ENCODE measurements at regions not wholly inside any gene's neighbourhood (a gene's known extent, or its start where the extent isn't known, plus 50 kb on each side); places are given as distances from the start of the nearest gene placed in this dataset.

DNA sequence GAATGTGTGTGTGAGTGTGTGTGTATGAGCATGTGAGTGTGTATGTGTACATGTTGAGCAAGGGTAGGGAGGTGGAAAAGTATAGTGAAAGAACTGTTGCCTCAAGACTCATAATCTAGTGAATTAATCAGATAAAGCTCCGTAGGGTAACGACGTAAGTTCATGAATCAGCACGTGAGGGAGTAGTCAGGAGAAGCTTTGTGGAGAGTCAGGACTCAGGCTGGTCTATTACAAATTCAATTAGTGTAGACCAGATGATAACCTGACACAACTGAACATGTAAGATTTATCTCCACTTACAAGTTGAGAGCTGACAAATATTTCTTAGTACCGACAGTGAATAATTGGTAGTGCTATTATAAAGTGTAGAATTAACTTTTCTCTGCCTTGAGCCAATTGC is 194.5 kb downstream of the RAD51AP2 start:
- DNase-seq (ENCODE audit: low read depth) = no peak
- H3K4me3 ChIP-seq (ENCODE audit: control insufficient read depth, low read depth, low read length) = no peak overlapping the region
- no peak for TF ChIP-seq CTCF (conservative IDR thresholded peaks at IDR 0.05; ENCODE audit: control insufficient read depth, insufficient read depth, low read depth, low read length)

DNA sequence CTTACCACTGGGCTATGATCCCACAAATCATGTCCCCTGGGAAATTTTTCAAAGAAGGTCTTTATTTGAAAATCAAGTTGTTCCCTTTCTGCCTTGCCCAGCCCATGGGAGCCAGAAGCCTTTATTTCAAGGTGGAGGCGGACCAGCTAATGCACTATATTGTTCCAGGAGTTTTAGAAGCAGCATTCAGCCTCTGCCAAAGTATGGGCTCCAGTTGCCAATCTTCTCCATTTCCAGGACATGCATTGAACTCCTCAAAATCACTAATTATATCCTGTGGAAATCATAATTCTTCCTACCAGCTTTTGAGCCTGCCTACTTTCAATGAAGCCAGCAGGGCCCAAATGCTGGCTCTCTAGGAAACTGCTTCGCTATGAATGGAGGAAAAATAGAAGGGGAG is 195.8 kb downstream of the RAD51AP2 start:
- no peak for DNase-seq (ENCODE audit: low read depth)
- H3K4me3 ChIP-seq (ENCODE audit: control insufficient read depth, low read depth, low read length) = no peak overlapping the region
- TF ChIP-seq CTCF (conservative IDR thresholded peaks at IDR 0.05; ENCODE audit: control insufficient read depth, insufficient read depth, low read depth, low read length) = no peak

- no peak for DNase-seq (ENCODE audit: low read depth)
- no peak for TF ChIP-seq CTCF (conservative IDR thresholded peaks at IDR 0.05; ENCODE audit: control insufficient read depth, insufficient read depth, low read depth, low read length)
- no peak overlapping the region for H3K4me3 ChIP-seq (ENCODE audit: control insufficient read depth, low read depth, low read length)
Observed at GRCh38 chr2:17319090-17319489, 199.2 kb downstream of the RAD51AP2 start.

DNA sequence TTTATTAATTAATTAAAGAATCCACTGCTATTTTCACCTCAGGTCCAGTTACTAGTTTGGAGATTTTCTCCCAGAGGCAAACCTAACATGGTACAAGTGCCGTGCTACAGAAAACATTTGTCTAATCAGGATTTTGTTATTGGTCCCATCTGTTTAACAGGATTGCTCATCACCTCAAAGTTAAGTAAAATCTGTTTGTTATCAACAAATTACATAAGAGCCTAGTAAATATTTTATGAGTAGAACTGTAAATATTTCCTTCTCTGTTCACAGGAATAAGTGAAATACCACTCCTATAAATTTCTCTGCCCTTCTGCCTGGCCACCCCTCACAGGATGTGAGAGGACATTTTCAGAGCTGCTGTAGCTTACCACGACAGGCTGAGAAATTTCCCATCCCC is 200.2 kb downstream of the RAD51AP2 start:
- no peak for TF ChIP-seq CTCF (conservative IDR thresholded peaks at IDR 0.05; ENCODE audit: control insufficient read depth, insufficient read depth, low read depth, low read length)
- DNase-seq (ENCODE audit: low read depth) = no peak
- no peak overlapping the region for H3K4me3 ChIP-seq (ENCODE audit: control insufficient read depth, low read depth, low read length)

- no peak for TF ChIP-seq CTCF (conservative IDR thresholded peaks at IDR 0.05; ENCODE audit: control insufficient read depth, insufficient read depth, low read depth, low read length)
- H3K4me3 ChIP-seq (ENCODE audit: control insufficient read depth, low read depth, low read length) = no peak overlapping the region
- no peak for DNase-seq (ENCODE audit: low read depth)
Observed at GRCh38 chr2:17317439-17317976, 200.7 kb downstream of the RAD51AP2 start.

DNA sequence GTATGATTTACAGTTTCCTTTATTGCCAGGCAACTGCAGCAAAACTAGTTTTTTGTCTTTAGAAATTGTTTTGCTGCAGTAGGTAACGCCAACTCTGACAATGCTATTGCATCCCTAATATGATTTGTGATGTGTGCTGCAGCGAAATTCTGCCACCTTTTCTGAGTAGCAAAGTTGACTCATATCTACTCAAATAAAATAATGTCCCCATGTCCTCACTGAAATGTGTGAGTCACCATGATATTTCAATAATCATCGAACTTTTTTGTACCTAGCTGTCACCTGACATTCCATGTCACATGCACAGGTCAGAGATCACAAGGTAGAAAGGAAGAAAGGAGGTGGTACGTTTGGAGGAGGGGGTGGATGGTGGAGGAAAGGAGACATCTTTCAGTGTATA is 205.0 kb downstream of the RAD51AP2 start:
- H3K4me3 ChIP-seq (ENCODE audit: control insufficient read depth, low read depth, low read length) = no peak overlapping the region
- no peak for DNase-seq (ENCODE audit: low read depth)
- TF ChIP-seq CTCF (conservative IDR thresholded peaks at IDR 0.05; ENCODE audit: control insufficient read depth, insufficient read depth, low read depth, low read length) = no peak
